SK-N-SH treated with all-trans-retinoic acid at 6 μM for 48 hours (cell line): ENCODE measurements at regions not wholly inside any gene's neighbourhood (a gene's known extent, or its start where the extent isn't known, plus 50 kb on each side); places are given as distances from the start of the nearest gene placed in this dataset.

ENCODE experiments used
- ATAC-seq: fragments of 200-7000 bp; cut with Tn5 transposase; 3 replicates; pipeline ENCODE4 v1.9.1; 2020; ENCODE audit warnings: mild to moderate bottlenecking, moderate library complexity
- ARNTL ChIP-seq: fragments of 450-650 bp; formaldehyde crosslinking; IDR thresholded peaks from 2 replicates; pipeline ENCODE4 v1.5.0; 2020; ENCODE audit warnings: low read depth, mild to moderate bottlenecking, moderate library complexity, borderline replicate concordance
- BACH2 ChIP-seq: fragments of 250-450 bp; sonication (Bioruptor Pico); IDR thresholded peaks from 2 replicates; pipeline ENCODE4 v1.9.0; 2021; ENCODE audit warnings: mild to moderate bottlenecking, borderline replicate concordance
- CSDC2 ChIP-seq: fragments of 250-450 bp; sonication (Bioruptor Pico); IDR thresholded peaks from 2 replicates; pipeline ENCODE4 v1.5.0; 2020; ENCODE audit warnings: mild to moderate bottlenecking, moderate library complexity
- ESRRG ChIP-seq: fragments of 250-450 bp; sonication (Bioruptor Pico); IDR thresholded peaks from 2 replicates; pipeline ENCODE4 v1.6.1; 2021; ENCODE audit warnings: mild to moderate bottlenecking
- GLIS3 ChIP-seq: fragments of 250-450 bp; sonication (Bioruptor Pico); IDR thresholded peaks from 2 replicates; pipeline ENCODE4 v1.5.0; 2020; ENCODE audit warnings: mild to moderate bottlenecking, moderate library complexity
- ISL1 ChIP-seq: fragments of 250-450 bp; sonication (Bioruptor Pico); IDR thresholded peaks from 2 replicates; pipeline ENCODE4 v2.1.2; 2022; ENCODE audit warnings: mild to moderate bottlenecking, moderate library complexity
- OSR1 ChIP-seq: fragments of 250-450 bp; sonication (Bioruptor Pico); IDR thresholded peaks from 2 replicates; pipeline ENCODE4 v1.8.0; 2022; ENCODE audit warnings: moderate library complexity, mild to moderate bottlenecking, inconsistent platforms
- PPARA ChIP-seq: fragments of 250-450 bp; sonication (Bioruptor Pico); IDR thresholded peaks from 2 replicates; pipeline ENCODE4 v1.5.0; 2020; ENCODE audit warnings: mild to moderate bottlenecking, borderline replicate concordance
- RARB ChIP-seq: fragments of 250-450 bp; sonication (Bioruptor Pico); IDR thresholded peaks from 2 replicates; pipeline ENCODE4 v1.8.0; 2021; ENCODE audit warnings: mild to moderate bottlenecking, moderate library complexity
- SNAI2 ChIP-seq: fragments of 250-450 bp; sonication (Bioruptor Pico); IDR thresholded peaks from 2 replicates; pipeline ENCODE4 v1.5.0; 2020; ENCODE audit warnings: mild to moderate bottlenecking, moderate library complexity
- TCF4 ChIP-seq: fragments of 250-450 bp; sonication (Bioruptor Pico); IDR thresholded peaks from 2 replicates; pipeline ENCODE4 v1.8.0; 2021; ENCODE audit warnings: mild to moderate bottlenecking, moderate library complexity, borderline replicate concordance
- TOX ChIP-seq: fragments of 250-450 bp; sonication (Bioruptor Pico); IDR thresholded peaks from 2 replicates; pipeline ENCODE4 v1.8.0; 2021; ENCODE audit warnings: mild to moderate bottlenecking, moderate library complexity, borderline replicate concordance
- ZC3H10 ChIP-seq: fragments of 250-450 bp; sonication (Bioruptor Pico); IDR thresholded peaks from 2 replicates; pipeline ENCODE4 v1.5.1; 2021; ENCODE audit warnings: mild to moderate bottlenecking, moderate library complexity
- ZFP3 ChIP-seq: fragments of 250-450 bp; sonication (Bioruptor Pico); IDR thresholded peaks from 2 replicates; pipeline ENCODE4 v1.5.0; 2020; ENCODE audit warnings: mild to moderate bottlenecking, moderate library complexity
- ZNF565 ChIP-seq: fragments of 450-650 bp; formaldehyde crosslinking; conservative IDR thresholded peaks from 2 replicates; pipeline ENCODE4 v1.5.0; 2020; ENCODE audit warnings: low read depth, mild to moderate bottlenecking, moderate library complexity
- ZNF70 ChIP-seq: fragments of 450-650 bp; formaldehyde crosslinking; IDR thresholded peaks from 2 replicates; pipeline ENCODE4 v1.5.0; 2020; ENCODE audit warnings: mild to moderate bottlenecking, moderate library complexity
- ZNF8 ChIP-seq: fragments of 450-650 bp; formaldehyde crosslinking; IDR thresholded peaks from 2 replicates; pipeline ENCODE4 v1.5.0; 2020; ENCODE audit warnings: mild to moderate bottlenecking, moderate library complexity
- TF ChIP-seq, protein P1 (sequence below): fragments of 250-450 bp; sonication (Bioruptor Pico); IDR thresholded peaks from 2 replicates; pipeline ENCODE4 v1.5.0; 2020; ENCODE audit warnings: mild to moderate bottlenecking, moderate library complexity
- TF ChIP-seq, protein P2 (sequence below): fragments of 250-450 bp; sonication (Bioruptor Pico); IDR thresholded peaks from 2 replicates; pipeline ENCODE4 v1.5.1; 2021; ENCODE audit warnings: mild to moderate bottlenecking, moderate library complexity
- TF ChIP-seq, protein P3 (sequence below): fragments of 250-450 bp; sonication (Bioruptor Pico); IDR thresholded peaks from 2 replicates; pipeline ENCODE4 v1.8.0; 2020; ENCODE audit warnings: mild to moderate bottlenecking, moderate library complexity, borderline replicate concordance
- TF ChIP-seq, protein P4 (sequence below): fragments of 250-450 bp; sonication (Bioruptor Pico); IDR thresholded peaks from 2 replicates; pipeline ENCODE4 v1.8.0; 2021; ENCODE audit warnings: low read depth, mild to moderate bottlenecking, moderate library complexity, borderline replicate concordance
- TF ChIP-seq, protein P5 (sequence below): fragments of 250-450 bp; sonication (Bioruptor Pico); IDR thresholded peaks from 2 replicates; pipeline ENCODE4 v1.5.1; 2020; ENCODE audit warnings: low read depth, mild to moderate bottlenecking, moderate library complexity

DNA sequence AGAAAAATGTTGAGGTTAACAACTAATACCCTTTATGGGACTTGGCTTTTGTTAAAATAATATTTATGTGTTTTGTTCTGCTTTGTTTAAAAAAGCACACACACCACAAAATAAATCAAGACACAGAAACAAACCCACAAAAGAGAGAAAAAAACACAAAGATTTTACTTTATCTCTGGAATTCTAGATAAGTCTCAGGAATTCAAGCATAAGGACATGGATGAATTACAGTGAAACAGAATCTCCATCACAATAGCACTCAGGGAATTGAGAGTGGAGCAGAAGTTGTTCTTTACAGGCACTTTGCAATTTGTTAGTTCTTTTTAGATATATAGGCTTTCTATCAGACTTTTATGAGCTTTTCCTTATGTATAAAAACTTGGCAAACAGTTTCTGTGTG lies 360.9 kb upstream of the ZC3H15 start:
- ATAC-seq: no peak
- TF ChIP-seq ISL1 (CRISPR knock-in tag): peak; percentile 48; the same call in 1 of the 2 replicates
- TF ChIP-seq ARNTL (CRISPR knock-in tag): no peak

DNA sequence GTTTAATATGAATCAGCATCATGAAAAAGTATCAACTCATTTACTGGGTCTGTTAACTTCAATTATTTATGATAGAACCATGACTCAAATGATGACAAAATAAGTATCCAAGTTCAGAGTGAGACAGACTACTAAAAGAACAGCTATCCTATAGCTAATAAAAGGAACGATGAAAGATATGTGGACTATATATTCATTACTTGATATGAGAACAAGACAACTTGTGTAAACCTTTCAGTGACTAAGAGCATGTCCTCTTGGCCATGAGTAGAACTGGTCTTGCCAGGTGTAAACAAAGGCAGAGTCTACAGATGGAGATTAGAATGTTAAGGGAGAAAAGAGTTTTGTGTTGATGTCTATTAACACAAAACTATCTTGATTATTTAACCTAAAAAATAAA lies 360.4 kb upstream of the ZC3H15 start:
- ATAC-seq: no peak

DNA sequence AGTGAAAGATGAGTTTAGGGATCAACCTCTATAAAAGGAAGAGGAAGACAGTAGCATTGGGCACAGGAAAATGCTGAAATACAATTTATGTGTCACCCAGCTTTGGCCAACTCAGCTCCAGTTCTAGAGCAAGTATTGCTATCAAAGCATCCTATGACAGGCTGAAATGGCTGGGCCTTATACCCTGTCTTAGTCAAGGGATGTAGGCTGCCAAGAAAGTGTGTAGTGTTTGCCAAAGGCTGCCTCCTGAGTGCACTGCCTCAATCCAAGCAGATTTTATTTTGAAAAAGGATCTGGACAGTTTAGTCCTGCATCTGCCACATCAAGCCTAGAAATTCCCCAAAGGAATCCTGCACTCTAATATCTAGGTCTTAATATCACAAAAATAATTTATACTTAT lies 359.9 kb upstream of the ZC3H15 start:
- ATAC-seq: no peak
- TF ChIP-seq BACH2 (CRISPR knock-in tag): no peak
- no peak for TF ChIP-seq ZNF565

More for the DNA sequence above, 360.4 kb upstream of the ZC3H15 start:
- TF ChIP-seq ZNF565: no peak
- TF ChIP-seq OSR1 (CRISPR knock-in tag): no peak
- TF ChIP-seq TCF4 (CRISPR knock-in tag): no peak
- TF ChIP-seq, protein P1, sequence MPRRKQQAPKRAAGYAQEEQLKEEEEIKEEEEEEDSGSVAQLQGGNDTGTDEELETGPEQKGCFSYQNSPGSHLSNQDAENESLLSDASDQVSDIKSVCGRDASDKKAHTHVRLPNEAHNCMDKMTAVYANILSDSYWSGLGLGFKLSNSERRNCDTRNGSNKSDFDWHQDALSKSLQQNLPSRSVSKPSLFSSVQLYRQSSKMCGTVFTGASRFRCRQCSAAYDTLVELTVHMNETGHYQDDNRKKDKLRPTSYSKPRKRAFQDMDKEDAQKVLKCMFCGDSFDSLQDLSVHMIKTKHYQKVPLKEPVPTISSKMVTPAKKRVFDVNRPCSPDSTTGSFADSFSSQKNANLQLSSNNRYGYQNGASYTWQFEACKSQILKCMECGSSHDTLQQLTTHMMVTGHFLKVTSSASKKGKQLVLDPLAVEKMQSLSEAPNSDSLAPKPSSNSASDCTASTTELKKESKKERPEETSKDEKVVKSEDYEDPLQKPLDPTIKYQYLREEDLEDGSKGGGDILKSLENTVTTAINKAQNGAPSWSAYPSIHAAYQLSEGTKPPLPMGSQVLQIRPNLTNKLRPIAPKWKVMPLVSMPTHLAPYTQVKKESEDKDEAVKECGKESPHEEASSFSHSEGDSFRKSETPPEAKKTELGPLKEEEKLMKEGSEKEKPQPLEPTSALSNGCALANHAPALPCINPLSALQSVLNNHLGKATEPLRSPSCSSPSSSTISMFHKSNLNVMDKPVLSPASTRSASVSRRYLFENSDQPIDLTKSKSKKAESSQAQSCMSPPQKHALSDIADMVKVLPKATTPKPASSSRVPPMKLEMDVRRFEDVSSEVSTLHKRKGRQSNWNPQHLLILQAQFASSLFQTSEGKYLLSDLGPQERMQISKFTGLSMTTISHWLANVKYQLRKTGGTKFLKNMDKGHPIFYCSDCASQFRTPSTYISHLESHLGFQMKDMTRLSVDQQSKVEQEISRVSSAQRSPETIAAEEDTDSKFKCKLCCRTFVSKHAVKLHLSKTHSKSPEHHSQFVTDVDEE: no peak
- TF ChIP-seq ESRRG (CRISPR knock-in tag): no peak
- TF ChIP-seq, protein P2, sequence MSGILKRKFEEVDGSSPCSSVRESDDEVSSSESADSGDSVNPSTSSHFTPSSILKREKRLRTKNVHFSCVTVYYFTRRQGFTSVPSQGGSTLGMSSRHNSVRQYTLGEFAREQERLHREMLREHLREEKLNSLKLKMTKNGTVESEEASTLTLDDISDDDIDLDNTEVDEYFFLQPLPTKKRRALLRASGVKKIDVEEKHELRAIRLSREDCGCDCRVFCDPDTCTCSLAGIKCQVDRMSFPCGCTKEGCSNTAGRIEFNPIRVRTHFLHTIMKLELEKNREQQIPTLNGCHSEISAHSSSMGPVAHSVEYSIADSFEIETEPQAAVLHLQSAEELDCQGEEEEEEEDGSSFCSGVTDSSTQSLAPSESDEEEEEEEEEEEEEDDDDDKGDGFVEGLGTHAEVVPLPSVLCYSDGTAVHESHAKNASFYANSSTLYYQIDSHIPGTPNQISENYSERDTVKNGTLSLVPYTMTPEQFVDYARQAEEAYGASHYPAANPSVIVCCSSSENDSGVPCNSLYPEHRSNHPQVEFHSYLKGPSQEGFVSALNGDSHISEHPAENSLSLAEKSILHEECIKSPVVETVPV (CRISPR knock-in tag): no peak
- TF ChIP-seq ZNF70 (CRISPR knock-in tag): no peak
- no peak for TF ChIP-seq CSDC2 (CRISPR knock-in tag)
- TF ChIP-seq, protein P3, sequence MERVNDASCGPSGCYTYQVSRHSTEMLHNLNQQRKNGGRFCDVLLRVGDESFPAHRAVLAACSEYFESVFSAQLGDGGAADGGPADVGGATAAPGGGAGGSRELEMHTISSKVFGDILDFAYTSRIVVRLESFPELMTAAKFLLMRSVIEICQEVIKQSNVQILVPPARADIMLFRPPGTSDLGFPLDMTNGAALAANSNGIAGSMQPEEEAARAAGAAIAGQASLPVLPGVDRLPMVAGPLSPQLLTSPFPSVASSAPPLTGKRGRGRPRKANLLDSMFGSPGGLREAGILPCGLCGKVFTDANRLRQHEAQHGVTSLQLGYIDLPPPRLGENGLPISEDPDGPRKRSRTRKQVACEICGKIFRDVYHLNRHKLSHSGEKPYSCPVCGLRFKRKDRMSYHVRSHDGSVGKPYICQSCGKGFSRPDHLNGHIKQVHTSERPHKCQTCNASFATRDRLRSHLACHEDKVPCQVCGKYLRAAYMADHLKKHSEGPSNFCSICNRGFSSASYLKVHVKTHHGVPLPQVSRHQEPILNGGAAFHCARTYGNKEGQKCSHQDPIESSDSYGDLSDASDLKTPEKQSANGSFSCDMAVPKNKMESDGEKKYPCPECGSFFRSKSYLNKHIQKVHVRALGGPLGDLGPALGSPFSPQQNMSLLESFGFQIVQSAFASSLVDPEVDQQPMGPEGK (CRISPR knock-in tag): no peak
- TF ChIP-seq, protein P4, sequence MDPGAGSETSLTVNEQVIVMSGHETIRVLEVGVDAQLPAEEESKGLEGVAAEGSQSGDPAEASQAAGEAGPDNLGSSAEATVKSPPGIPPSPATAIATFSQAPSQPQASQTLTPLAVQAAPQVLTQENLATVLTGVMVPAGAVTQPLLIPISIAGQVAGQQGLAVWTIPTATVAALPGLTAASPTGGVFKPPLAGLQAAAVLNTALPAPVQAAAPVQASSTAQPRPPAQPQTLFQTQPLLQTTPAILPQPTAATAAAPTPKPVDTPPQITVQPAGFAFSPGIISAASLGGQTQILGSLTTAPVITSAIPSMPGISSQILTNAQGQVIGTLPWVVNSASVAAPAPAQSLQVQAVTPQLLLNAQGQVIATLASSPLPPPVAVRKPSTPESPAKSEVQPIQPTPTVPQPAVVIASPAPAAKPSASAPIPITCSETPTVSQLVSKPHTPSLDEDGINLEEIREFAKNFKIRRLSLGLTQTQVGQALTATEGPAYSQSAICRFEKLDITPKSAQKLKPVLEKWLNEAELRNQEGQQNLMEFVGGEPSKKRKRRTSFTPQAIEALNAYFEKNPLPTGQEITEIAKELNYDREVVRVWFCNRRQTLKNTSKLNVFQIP (CRISPR knock-in tag): no peak
- TF ChIP-seq ARNTL (CRISPR knock-in tag): no peak
- no peak for TF ChIP-seq TOX (CRISPR knock-in tag)
- TF ChIP-seq SNAI2 (CRISPR knock-in tag): no peak
- TF ChIP-seq PPARA (CRISPR knock-in tag): no peak

DNA sequence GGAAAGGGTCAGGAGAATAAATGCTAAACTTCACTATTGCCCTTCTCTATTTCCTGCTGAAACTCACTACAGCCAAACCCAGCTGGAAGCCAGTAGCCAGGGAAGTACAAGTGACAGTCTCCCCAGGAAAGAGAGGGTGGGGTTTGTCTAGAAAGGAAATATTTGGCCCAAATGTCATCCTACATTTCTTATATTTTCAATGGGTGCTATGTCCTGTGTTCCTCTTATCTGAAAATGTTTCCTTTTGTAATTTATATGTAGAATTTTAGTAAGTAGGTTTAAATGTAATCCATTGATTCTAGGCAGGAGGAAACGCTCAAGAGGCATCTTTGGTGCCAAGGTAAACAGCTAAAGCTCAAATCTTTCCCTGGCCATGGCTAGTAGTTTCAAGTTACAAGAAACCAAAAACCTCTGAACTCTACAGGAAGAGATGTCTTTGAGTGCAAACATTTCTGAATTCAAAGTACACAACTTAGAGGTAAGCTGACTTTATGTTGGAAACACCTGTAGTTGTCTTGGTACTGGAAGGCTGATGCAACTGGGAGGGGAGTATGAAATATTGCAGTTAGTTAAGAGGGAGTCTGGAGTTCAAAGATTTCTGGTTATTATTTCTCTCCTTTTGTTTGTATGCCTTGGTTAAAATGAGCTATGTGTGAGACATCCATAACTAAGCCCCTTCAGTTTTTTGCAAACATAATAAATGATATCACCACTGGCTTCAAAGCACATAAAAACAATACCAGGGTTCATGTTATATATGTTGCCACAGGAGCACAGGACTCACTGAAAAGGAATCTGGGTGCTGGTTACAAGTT lies 356.1 kb upstream of the ZC3H15 start:
- peak; percentile 75 for ATAC-seq
- TF ChIP-seq ZNF565: no peak
- no peak for TF ChIP-seq ARNTL (CRISPR knock-in tag)
- TF ChIP-seq ZNF8 (CRISPR knock-in tag): no peak
- no peak for TF ChIP-seq CSDC2 (CRISPR knock-in tag)
- TF ChIP-seq ZFP3 (CRISPR knock-in tag): no peak
- TF ChIP-seq, protein P3 (CRISPR knock-in tag): no peak
- TF ChIP-seq TOX (CRISPR knock-in tag): no peak
- TF ChIP-seq, protein P4 (CRISPR knock-in tag): no peak
- TF ChIP-seq, protein P5, sequence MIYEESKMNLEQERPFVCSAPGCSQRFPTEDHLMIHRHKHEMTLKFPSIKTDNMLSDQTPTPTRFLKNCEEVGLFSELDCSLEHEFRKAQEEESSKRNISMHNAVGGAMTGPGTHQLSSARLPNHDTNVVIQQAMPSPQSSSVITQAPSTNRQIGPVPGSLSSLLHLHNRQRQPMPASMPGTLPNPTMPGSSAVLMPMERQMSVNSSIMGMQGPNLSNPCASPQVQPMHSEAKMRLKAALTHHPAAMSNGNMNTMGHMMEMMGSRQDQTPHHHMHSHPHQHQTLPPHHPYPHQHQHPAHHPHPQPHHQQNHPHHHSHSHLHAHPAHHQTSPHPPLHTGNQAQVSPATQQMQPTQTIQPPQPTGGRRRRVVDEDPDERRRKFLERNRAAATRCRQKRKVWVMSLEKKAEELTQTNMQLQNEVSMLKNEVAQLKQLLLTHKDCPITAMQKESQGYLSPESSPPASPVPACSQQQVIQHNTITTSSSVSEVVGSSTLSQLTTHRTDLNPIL: no peak
- no peak for TF ChIP-seq BACH2 (CRISPR knock-in tag)
- no peak for TF ChIP-seq RARB (CRISPR knock-in tag)
- TF ChIP-seq ZC3H10 (CRISPR knock-in tag): no peak
- no peak for TF ChIP-seq ZNF70 (CRISPR knock-in tag)
- TF ChIP-seq GLIS3 (CRISPR knock-in tag): no peak
